Peyer's patch (tissue), 4 donors: ENCODE measurements at regions not wholly inside any gene's neighbourhood (a gene's known extent, or its start where the extent isn't known, plus 50 kb on each side); places are given as distances from the start of the nearest gene placed in this dataset.

Experiments
- DNase-seq, 3 donors: peaks; one replicate each; pipeline ENCODE4 v3.0.0-alpha.2; 2017 to 2019
- H3K27ac ChIP-seq, 4 donors: fragments of 200-600 bp; sonication (generic); one replicate each; pipeline ENCODE4 v1.5.1; 2016 to 2019
- H3K27me3 ChIP-seq, 2 donors: fragments of 200-600 bp; sonication (generic); one replicate each; pipeline ENCODE4 v1.5.1; 2019
- H3K36me3 ChIP-seq, 3 donors: fragments of 200-600 bp; sonication (generic); one replicate each; pipeline ENCODE4 v1.5.1; 2016 to 2019
- H3K4me1 ChIP-seq, 4 donors: fragments of 200-600 bp; sonication (generic); one replicate each; pipeline ENCODE4 v1.5.1; 2016 to 2019
- H3K4me3 ChIP-seq, 4 donors: fragments of 200-600 bp; sonication (generic); 1 replicate in 3 of 4; 2 replicates in 1 of 4; pipeline ENCODE4 v1.5.1; 2016 to 2019; ENCODE audit warnings: mild to moderate bottlenecking in 1 of 4
- H3K9me3 ChIP-seq, 4 donors: fragments of 200-600 bp; sonication (generic); one replicate each; pipeline ENCODE4 v1.5.1; 2016 to 2019; ENCODE audit warnings: mild to moderate bottlenecking in 1 of 4
- CTCF ChIP-seq, 6 experiments: fragments of 450-650 bp in 4 of 6; fragments of 200-600 bp in 2 of 6; sonication (generic) in 1 of 6; IDR thresholded peaks; one replicate each; pipeline ENCODE4 v1.5.1; 2017 to 2019; ENCODE audit warnings: antibody characterized with exemption in 6 of 6, mild to moderate bottlenecking in 3 of 6, moderate library complexity in 1 of 6
- POLR2A ChIP-seq, 2 donors: fragments of 450-650 bp; IDR thresholded peaks; one replicate each; pipeline ENCODE4 v1.5.1; 2017; ENCODE audit warnings: antibody characterized with exemption in 2 of 2, mild to moderate bottlenecking in 2 of 2, moderate library complexity in 2 of 2

GRCh38 chr1:172875892-172876291 is 174.8 kb downstream of the TNFSF18 start:
- Histone ChIP-seq H3K36me3 (no peaks in the 10 kb centered on the region), H3K27me3 (no peaks in the 10 kb centered on the region), H3K4me3 (no peak overlapping the region), H3K27ac (no peak overlapping the region), H3K4me1 (no peaks in the 10 kb centered on the region), H3K9me3 (no peaks in the 10 kb centered on the region)
- TF ChIP-seq CTCF (IDR thresholded peaks at IDR 0.05) (no peak), POLR2A (IDR thresholded peaks at IDR 0.05) (no peak)
- no peak for DNase-seq

- Histone ChIP-seq H3K9me3 (no peaks in the 10 kb centered on the region), H3K36me3 (no peaks in the 10 kb centered on the region), H3K4me1 (no peaks in the 10 kb centered on the region), H3K27ac (no peak overlapping the region), H3K4me3 (no peak overlapping the region), H3K27me3 (no peaks in the 10 kb centered on the region)
- no peak for TF ChIP-seq CTCF (IDR thresholded peaks at IDR 0.05)
- no peak for TF ChIP-seq POLR2A (IDR thresholded peaks at IDR 0.05)
- DNase-seq = no peak
Measured at GRCh38 chr1:172882385-172882784, 168.4 kb downstream of the TNFSF18 start.

GRCh38 chr1:172882791-172883386 is 167.9 kb downstream of the TNFSF18 start:
- TF ChIP-seq POLR2A (IDR thresholded peaks at IDR 0.05) = no peak
- TF ChIP-seq CTCF (IDR thresholded peaks at IDR 0.05) = no peak
- no peaks in the 10 kb centered on the region for H3K27me3 ChIP-seq
- no peaks in the 10 kb centered on the region for H3K36me3 ChIP-seq
- H3K4me3 ChIP-seq = no peak overlapping the region
- H3K9me3 ChIP-seq = no peaks in the 10 kb centered on the region
- no peaks in the 10 kb centered on the region for H3K4me1 ChIP-seq
- no peak overlapping the region for H3K27ac ChIP-seq
- no peak for DNase-seq

- no peak for DNase-seq
- Histone ChIP-seq H3K27ac (no peak overlapping the region), H3K9me3 (no peaks in the 10 kb centered on the region), H3K27me3 (no peaks in the 10 kb centered on the region), H3K4me1 (no peaks in the 10 kb centered on the region), H3K4me3 (no peak overlapping the region), H3K36me3 (no peaks in the 10 kb centered on the region)
- TF ChIP-seq CTCF (IDR thresholded peaks at IDR 0.05) = no peak
- TF ChIP-seq POLR2A (IDR thresholded peaks at IDR 0.05) = no peak
Measured at GRCh38 chr1:172883387-172883791, 167.4 kb downstream of the TNFSF18 start.

- H3K9me3 ChIP-seq = no peaks in the 10 kb centered on the region
- H3K4me1 ChIP-seq = no peaks in the 10 kb centered on the region
- DNase-seq = no peak
- no peaks in the 10 kb centered on the region for H3K36me3 ChIP-seq
- no peak overlapping the region for H3K4me3 ChIP-seq
- no peak overlapping the region for H3K27ac ChIP-seq
- TF ChIP-seq CTCF (IDR thresholded peaks at IDR 0.05) (no peak), POLR2A (IDR thresholded peaks at IDR 0.05) (no peak)
- no peaks in the 10 kb centered on the region for H3K27me3 ChIP-seq
Measured at GRCh38 chr1:172883844-172884243, 166.9 kb downstream of the TNFSF18 start.

GRCh38 chr1:172885411-172885810 is 165.3 kb downstream of the TNFSF18 start:
- Histone ChIP-seq H3K27ac (no peak overlapping the region), H3K4me1 (no peaks in the 10 kb centered on the region), H3K27me3 (no peaks in the 10 kb centered on the region), H3K36me3 (no peaks in the 10 kb centered on the region), H3K4me3 (no peak overlapping the region), H3K9me3 (no peaks in the 10 kb centered on the region)
- no peak for DNase-seq
- no peak for TF ChIP-seq CTCF (IDR thresholded peaks at IDR 0.05)
- TF ChIP-seq POLR2A (IDR thresholded peaks at IDR 0.05) = no peak
